C4-2B (cell line): ENCODE measurements at regions not wholly inside any gene's neighbourhood (a gene's known extent, or its start where the extent isn't known, plus 50 kb on each side); places are given as distances from the start of the nearest gene placed in this dataset.

Source experiments
- H3K27ac ChIP-seq: fragments of 450-650 bp; 2 replicates; pipeline ENCODE4 v1.5.1; 2017
- ZFX ChIP-seq: fragments of 450-650 bp; IDR thresholded peaks from 2 replicates; pipeline ENCODE4 v1.6.1; 2017
- TF ChIP-seq, protein P1 (sequence below): fragments of 450-650 bp; conservative IDR thresholded peaks from 2 replicates; pipeline ENCODE4 v1.5.1; 2017; ENCODE audit warnings: mild to moderate bottlenecking

DNA sequence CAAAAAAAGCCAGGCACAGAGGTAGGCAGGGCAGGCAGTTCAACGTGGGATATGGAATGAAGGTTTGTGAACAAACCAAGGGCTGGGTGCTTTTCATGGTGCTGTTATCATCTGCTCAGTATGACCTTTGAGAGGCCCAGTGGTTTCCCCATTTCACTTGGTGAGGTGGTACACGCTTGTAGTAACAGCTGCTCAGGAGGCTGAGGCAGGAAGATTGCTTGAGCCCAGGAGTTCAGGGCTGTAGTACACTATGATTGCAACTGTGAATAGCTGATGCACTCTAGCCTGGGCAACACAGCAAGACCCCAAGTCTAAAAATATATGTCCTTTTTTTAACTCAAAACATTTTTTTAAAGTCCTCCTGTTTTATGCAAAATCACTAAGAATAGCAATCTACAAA is 174.8 kb downstream of the ENC1 start:
- H3K27ac ChIP-seq, result no peak overlapping the region
- TF ChIP-seq ZFX, result no peak
- TF ChIP-seq, protein P1, sequence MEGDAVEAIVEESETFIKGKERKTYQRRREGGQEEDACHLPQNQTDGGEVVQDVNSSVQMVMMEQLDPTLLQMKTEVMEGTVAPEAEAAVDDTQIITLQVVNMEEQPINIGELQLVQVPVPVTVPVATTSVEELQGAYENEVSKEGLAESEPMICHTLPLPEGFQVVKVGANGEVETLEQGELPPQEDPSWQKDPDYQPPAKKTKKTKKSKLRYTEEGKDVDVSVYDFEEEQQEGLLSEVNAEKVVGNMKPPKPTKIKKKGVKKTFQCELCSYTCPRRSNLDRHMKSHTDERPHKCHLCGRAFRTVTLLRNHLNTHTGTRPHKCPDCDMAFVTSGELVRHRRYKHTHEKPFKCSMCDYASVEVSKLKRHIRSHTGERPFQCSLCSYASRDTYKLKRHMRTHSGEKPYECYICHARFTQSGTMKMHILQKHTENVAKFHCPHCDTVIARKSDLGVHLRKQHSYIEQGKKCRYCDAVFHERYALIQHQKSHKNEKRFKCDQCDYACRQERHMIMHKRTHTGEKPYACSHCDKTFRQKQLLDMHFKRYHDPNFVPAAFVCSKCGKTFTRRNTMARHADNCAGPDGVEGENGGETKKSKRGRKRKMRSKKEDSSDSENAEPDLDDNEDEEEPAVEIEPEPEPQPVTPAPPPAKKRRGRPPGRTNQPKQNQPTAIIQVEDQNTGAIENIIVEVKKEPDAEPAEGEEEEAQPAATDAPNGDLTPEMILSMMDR, result no peak

- TF ChIP-seq, protein P1, result no peak
- no peak for TF ChIP-seq ZFX
- no peak overlapping the region for H3K27ac ChIP-seq
Measured at GRCh38 chr5:74464512-74465209, 175.9 kb downstream of the ENC1 start.

- H3K27ac ChIP-seq, result no peak overlapping the region
- TF ChIP-seq ZFX, result no peak
- TF ChIP-seq, protein P1, result no peak
Measured at GRCh38 chr5:74462356-74462755, 178.2 kb downstream of the ENC1 start.

GRCh38 chr5:74461251-74461650 is 179.3 kb downstream of the ENC1 start:
- TF ChIP-seq, protein P1, result no peak
- TF ChIP-seq ZFX, result no peak
- no peak overlapping the region for H3K27ac ChIP-seq

DNA sequence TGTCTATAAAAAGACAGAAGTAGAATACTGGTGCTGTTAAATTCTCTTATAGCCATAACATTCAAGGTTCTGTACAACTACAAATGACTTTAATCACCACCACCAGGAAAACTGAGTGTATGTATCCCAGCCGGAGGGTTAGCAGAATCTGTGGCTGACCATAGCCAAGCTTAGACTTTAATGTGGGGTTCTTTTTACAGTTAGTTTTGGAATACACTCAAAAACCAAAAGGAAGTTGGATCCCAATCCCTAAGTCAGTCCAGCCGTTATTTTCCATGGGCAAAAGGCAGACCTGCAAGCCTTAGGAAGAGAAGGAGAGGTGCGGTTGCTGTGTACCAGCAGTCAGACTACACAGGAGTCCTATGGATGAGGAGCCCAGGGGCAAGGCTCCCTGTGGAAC is 179.8 kb downstream of the ENC1 start:
- TF ChIP-seq, protein P1, result no peak
- TF ChIP-seq ZFX, result no peak

GRCh38 chr5:74459984-74460383 is 180.5 kb downstream of the ENC1 start:
- H3K27ac ChIP-seq, result no peak overlapping the region
- TF ChIP-seq ZFX, result no peak
- TF ChIP-seq, protein P1, result no peak

More for the DNA sequence above, 179.8 kb downstream of the ENC1 start:
- H3K27ac ChIP-seq, result no peak overlapping the region

DNA sequence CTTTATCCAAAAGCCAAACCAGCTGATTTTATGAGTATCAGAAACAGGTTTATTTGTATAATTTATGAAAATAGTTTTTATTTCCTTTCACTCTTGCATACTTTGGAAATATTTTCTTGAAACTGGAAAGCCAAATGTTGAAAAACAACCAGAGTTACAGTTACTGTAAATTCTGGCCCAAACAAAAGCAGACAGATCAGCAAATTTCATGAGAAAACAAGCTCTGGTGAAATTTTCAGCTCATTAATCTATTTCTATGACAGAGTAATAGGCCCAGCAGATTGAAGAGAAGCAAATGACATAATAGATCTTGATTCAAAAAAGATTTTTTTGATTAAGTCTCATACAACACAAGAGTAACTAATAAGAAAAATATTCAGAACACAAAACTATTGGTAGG is 182.7 kb downstream of the ENC1 start:
- TF ChIP-seq, protein P1, result no peak
- TF ChIP-seq ZFX, result no peak
- H3K27ac ChIP-seq, result no peak overlapping the region
